HG02870 (cell line): ENCODE measurements at regions not wholly inside any gene's neighbourhood (a gene's known extent, or its start where the extent isn't known, plus 50 kb on each side); places are given as distances from the start of the nearest gene placed in this dataset.
"Not testable (repeated sequence)": the region's sequence is repeated elsewhere in the genome, so short reads cannot be mapped to it uniquely, and the experiment has no call there.

ENCODE experiments used
- ATAC-seq: cut with Tn5 transposase; IDR thresholded peaks from one replicate; pipeline ENCODE4 v1.9.1; 2021; ENCODE audit warnings: mild to moderate bottlenecking, moderate library complexity; ENCODE audit not compliant: unreplicated experiment

DNA sequence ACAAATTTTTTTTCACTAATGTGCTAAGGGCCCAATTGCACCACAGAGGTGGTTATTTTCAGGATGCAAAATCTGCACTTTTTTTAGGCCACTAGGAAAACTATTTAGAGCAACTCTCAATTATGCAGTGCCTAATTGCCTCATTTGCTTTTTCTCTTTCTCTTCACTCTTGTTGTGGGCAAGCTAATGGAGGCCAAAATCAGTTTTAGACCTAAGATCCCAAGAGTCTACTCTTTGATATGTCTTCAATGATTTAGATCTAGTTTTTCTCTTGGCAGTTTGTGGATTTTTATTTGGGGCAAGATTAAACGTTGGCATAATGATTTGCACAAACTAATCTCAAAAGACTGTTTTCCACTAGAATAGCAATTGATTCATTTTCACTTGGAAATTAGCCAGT, 1996.9 kb downstream of the LRRC4C start:
- ATAC-seq, result no peak

DNA sequence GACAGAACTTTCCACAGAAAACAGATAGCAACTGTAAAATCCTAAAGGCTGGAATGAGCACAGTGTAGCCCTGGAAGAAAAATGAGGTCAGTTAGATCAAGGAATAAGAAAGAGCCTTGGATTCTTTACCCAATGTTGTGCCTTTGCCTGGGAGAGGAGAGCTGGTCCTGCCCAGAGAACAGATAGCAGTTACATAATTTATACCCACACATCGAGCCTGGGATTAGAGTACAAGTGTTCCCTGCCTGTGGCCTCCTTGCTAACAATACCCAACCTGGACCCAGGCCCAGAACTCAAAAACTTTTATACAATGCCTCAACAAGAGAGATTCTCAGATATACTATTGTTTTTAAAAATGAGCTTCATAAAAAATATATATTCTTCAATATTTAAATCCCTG, 1998.4 kb downstream of the LRRC4C start:
- ATAC-seq, result no peak

DNA sequence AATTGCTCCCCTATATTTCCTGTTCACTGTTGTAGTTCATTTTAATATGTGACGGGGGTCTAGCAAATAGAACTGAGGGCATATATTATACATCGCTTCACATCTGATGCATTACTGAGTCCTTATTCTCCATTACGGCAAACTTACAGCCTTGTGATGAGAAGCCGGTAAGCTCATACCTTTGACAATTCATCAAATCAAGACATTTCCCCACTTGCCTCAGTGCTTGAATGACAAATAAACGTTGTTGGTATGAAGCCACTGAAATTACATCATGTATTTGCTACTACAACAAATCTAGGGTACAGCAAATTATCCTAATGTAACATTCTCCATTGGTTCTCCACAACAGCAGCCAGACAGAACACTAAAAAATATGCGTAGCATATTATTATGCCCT, 1999.8 kb downstream of the LRRC4C start:
- ATAC-seq, result no peak

DNA sequence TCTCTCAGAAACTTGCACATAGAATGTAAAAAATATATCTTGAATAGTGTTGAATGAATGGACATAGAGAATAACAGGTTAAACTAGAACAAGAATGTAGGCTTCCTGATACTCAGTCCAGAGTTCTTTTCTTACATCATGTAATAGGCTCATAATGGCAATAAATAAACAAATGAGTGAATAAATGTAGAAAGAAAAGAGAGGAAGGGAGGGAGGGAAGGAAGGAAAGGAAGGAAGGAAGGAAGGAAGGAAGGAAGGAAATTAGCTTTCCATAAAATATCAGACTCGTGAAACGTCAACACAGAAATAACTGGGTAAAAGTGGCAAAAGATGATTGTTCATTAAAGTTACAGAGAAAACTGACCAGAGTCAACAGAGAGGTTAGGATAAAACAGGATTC, 2001.0 kb downstream of the LRRC4C start:
- ATAC-seq, result no peak

DNA sequence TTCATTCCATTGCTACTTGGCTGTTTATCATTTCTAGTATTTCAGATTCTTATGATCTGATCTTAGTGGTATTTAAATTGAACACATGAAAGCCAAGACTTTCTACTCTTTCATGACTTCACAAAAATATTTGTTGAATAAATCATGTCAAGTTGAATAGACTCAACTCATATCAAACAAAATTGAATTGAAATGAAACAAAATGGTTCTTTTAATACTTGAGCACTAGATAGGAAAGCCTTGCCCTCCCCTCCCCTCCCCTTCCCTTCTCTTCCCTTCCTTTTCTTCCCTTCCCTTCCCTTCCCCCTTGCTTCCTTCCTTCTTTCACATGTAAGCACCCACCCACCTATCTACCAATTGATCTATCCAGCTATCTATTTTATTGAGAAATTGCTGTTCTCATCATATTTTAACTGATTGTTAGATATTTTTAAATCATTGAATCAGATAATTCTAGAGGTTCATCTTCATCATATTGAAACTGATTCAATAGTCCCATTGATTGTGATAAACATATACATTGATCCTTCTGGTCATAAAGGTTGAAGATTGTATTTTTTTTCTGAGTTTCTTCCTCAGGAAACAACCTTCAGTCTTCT, 2015.9 kb downstream of the LRRC4C start:
- no peak for ATAC-seq

DNA sequence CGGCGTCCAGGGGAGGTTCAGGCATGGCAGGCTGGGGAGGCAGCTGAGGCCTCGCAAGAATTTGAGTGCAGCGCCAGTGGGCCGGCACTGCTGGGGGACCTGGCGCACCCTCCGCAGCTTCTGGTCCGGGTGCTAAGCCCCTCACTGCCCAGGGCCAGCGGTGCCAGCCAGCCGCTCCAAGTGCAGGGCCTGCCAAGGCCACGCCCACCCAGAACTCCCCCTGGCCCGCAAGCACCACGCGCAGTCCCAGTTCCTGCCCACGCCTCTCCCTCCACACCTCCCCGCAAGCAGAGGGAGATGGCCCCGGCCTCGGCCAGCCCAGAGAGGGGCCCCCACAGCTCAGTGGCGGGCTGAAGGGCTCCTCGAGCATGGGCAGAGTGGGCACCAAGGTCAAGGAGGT, 2017.3 kb downstream of the LRRC4C start:
- ATAC-seq, result no peak

DNA sequence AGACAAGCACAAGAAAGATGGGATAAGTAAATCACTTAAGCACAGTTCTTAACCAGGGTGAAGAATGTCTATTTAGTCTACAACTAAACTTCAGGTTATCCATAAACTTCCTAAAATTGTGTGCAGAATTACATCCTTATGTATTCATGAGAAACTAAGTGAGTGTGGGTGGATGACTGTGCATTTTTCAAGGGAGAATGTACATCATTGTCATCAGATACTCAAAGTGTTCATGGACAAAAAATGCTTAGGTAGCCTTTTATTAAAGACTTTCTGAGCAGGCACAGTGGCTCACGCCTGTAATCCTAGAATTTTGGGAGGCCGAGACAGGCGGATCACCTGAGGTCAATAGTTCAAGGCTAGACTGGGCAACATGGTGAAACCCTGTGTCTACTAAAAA, 2023.8 kb downstream of the LRRC4C start:
- ATAC-seq, result no peak

DNA sequence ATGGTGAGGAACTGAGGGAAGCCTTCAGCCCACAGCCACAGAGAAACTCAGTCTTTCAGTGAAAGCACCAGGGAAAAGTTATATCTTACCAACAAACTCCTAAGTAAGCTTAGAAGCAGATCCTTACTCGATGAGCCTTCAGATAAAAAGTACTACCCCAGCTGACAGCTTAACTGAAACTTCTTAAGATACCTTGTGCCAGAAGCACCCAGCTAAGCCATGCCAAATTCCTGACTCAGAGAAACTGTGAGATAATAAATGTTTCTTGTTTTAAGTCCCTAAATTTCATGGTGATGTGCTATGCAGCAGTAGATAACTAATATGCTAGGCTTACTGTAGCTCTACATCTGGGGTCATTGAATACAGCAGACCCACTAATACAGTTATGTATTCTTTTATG, 2025.0 kb downstream of the LRRC4C start:
- ATAC-seq, result no peak

DNA sequence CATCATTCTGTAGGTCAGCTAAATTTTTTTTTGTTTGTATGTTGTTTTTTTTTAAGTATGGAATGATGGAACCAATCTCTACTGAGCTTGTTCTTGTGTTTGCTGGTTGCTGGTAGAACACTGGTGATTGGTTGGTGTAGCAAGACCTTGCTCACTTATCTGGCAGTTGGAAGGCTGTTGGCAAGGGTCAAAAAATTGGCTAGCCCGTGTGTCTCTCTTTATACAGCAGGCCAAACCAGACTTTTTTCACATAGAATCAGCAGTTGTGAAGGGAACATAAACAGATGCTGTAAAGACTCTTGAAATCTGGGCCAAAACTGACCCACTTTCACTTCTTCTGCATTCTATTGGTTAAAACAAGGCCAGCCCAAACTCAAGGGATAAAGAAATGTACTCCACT, 2026.5 kb downstream of the LRRC4C start:
- no peak for ATAC-seq

DNA sequence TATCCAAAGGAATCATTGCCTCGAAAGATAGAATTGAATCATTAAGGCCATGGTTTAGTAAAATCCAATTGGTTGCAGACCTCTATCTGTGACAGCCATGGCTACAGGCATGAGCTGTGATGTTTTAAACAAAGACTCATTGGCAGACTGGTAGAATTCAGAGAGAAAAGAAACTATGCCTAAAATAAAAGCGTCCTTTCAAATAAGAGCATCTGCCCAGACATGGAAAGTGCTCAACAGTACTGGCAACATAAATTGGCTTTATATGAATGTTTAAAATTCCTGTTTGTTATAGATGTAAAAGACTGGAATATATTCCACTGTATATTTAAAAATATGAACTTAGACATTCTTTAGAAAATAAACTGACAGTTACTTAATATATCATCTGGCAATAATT, 2034.2 kb downstream of the LRRC4C start:
- ATAC-seq, result no peak

DNA sequence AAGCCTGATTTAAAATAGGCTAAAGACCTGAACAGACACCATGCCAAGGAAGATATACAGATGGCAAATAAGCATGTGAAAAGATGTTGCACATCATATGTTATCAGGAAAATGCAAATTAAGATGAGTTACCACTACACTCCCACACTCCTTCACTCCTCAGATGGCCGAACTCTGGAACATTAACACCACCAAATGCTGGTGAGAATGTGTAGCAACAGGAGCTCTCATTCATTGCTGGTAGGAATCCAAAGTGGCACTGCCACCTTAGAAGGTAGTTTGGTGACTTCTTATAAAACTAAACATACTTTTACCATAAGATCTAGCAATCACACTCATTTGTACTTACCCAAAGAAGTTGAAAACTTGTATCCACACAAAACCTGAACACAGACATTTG, 2047.3 kb downstream of the LRRC4C start:
- no peak for ATAC-seq

DNA sequence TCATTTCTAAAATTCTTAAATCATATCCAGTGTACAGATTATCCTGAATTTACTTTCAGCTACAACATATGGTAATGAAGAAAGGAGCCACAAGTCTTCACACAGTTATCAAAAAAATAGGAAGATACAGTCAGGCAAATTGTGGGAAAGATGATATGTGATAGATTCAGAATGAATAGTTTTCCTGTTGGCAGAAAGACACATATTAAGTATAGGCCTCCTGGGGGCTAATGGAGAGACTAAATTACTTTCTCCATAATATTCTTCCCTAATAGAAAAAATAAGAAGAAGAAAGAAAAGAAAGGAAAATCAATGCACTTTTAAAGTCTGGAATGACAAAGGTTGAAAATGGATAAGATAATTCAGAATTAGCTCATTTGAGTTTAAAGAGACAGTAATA, 2073.5 kb downstream of the LRRC4C start:
- ATAC-seq, result no peak

DNA sequence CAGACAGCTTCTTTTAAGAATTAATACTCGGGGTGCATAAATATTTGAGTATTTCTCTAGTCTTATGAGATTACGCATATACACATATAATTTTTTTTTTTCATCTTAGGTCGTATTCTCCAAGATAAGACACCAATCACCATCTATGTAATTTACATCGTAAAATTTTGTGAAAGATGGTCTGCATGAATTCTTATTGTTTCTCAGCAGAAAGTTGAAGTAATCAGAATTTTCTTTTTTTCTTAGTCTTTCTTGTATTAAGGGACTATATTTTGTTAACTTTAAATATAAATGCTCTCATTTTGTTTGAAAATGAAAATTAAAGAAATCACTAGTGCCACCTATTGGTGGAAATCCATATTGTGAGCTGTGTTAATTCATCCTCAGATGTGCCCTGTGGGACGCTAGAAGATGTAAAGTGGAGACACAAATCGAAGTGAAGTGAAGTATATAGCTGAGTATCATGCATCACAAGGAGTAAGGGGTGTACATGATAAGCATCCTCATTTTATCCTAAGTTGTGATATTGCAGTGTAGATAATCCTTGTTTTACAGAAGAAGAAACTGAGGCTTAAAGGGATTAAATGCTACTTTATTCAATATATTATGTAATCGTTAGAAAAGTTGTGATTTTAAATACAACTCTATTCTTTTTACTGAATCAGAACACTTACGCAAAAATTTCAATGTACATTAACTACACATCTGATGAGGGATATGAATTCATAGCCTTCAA, 2084.3 kb downstream of the LRRC4C start:
- ATAC-seq, result no peak

DNA sequence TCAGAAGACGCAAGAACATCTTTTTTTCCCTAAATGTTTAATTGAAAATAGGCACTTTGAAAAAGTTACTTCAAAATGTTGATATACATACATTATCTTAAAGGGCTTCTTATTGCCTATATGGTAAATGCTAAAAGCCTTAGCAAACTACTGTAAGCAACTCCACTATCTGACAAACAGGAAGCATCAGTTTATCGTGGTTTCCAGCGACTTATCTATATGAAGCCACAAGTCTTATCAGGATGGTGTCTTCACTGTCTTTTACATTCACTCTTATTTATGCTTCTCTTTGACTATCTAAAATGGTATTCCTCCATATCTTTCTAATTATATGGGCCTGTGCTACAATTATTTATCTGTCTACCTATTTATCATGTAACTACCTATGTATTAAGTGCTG, 2091.9 kb downstream of the LRRC4C start:
- ATAC-seq, result no peak

DNA sequence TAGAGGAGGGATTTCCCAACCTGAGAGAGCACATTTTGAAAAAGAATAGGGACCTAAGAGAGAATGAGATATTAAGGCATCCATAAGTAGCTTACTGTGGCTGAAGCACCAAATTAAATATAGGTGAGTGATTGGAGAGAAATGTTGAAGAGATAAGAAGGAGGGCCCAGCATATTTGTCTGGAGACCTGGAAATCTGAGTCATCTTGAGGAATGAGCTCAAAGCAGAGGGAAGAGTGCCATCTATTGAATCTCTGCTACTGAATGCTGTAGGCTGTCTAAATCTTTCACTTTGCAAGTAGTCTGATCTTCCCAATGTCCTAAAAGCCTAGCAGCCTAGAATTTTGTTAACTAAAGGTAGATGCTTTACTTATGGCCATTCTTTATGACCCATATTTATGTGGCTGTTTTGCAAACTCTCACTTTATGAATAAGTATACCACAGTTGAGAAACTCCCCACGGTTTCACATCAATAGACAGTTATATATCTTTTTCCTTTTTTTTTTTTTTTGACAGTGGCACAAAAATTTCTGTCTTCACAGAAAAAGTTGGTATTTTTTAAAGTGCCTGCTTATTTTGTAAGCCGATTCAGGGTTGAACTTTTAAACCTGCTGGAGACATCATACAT, 2093.5 kb downstream of the LRRC4C start:
- ATAC-seq, result no peak

DNA sequence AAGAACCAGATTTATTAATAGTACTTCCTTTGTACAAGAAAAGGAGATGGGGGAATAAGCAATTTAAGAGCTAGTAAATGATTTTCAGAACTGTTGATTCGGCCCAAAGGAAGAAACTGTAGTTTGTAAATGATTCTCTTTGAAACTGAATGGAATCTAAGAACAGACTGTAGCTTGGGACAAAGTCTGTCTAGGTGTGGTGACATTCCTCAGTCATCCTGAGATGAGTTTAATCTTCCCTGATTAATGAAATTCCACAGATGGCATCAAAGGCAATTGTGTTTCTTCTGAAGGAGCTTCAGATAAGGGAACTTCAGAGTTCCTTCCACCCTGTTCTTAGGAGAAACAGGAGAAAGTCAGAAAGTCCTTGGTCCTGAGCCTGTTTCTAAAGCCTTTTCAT, 2095.9 kb downstream of the LRRC4C start:
- ATAC-seq, result no peak

DNA sequence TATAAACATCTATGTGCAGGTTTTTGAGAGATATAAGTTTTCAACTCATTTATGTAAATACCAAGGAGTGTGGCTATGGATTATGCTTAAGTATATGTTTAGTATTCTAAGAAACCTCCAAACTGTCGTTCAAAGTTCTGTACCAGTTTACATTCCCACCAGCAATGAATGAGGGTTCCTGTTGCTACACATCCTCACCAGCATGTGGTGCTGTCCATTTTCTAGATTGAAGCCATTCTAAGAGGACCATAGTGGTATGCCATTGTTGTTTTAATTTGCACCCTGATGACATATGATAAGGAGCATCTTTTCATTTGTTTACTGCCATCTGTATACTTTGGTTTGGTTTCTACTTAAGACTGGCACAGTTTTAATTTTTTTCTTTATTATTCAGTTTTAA, 2097.9 kb downstream of the LRRC4C start:
- ATAC-seq, result no peak

DNA sequence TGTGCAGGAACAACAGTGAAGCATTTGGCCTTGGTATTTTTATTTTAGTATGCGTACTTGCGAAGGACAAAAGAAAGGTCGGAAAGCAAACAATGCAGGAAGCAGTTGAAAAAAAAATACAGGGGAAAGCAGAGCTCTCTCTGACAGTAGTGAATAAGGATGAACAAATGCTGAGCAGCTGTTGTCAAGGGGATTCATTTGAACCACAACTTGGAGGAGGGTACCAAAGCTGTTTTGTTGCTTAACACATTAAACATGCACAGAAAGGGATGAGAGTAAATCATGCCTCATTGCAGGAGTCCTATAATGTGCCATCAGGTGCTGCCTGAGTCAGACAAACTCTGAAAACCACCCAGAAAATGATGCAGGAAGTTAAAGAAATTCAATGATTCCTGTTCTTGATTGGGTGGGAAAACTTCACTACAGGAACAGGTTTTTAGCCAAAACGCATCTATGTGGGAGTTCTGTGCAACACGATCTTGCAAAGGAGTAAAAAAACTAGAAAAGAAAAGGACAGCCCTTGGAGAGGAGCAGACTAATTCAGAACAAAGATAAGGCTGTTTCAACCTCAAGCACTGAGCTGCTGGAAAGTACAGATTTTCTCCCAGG, 2113.5 kb downstream of the LRRC4C start:
- ATAC-seq, result no peak

DNA sequence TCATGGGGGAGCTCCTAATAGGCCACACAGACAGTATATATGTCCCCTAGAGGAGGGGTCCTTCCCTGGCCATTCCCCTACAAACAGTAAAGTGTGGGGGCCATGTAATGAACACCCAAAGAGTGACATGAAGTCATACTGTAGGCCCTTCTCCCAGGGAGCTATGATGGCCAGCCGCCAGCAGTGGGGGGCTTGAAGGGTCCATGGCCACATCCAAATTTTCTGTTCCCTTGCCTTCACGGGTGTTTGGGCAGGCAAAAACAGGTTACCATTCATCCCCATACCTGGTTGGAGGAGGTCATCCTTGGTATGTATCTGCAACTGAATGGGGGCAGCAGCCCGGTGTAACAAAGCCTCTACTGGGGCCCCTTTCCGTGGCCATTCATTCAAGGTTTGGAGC, 2118.0 kb downstream of the LRRC4C start:
- no peak for ATAC-seq

DNA sequence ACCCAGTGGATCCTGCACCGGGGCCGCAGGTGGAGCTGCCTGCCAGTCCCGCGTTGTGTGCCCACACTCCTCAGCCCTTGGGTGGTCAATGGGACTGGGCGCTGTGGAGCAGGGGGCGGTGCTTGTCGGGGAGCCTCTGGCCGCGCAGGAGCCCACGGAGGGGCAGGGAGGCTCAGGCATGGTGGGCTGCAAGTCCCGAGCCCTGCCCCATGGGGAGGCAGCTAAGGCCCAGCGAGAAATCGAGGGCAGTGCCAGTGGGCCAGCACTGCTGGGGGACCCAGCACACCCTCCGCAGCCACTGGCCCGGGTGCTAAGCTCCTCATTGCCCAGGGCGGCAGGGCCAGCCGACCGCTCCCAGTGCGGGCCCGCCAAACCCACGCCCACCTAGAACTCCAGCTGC, 2126.4 kb downstream of the LRRC4C start:
- not testable (repeated sequence) for ATAC-seq

DNA sequence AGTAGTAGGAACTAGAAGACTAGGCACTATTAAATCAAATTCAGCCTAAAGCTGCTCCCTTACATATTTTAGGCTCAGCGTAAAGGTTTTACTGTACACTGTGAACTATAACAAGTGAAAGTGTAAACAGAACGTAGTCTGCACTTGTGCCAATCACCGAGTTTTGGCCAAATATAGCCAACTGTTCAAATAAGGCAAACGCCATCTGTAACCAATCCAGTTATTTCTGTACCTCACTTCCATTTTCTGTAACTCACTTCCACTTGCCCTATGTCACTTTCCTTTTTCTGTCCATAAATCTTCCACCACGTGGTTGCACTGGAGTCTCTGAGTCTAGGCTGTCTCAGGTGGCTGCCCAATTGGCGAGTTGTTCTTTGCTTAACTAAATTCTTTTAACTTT, 2132.2 kb downstream of the LRRC4C start:
- no peak for ATAC-seq

DNA sequence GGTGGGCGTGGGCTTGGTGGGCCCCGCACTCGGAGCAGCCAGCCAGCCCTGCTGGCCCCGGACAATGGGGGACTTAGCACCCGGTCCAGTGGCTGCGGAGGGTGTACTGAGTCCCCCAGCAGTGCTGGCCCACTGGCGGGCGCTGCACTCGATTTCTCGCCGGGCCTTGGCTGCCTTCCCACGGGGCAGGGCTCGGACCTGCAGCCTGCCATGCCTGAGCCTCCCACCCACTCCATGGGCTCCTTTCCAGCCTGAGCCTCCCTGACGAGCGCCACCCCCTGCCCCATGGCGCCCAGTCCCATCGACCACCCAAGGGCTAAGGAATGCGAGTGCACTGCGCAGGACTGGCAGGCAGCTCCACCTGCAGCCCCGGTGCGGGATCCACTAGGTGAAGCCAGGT, 2147.6 kb downstream of the LRRC4C start:
- ATAC-seq, result not testable (repeated sequence)
